HCT116 (cell line): ENCODE measurements at regions not wholly inside any gene's neighbourhood (a gene's known extent, or its start where the extent isn't known, plus 50 kb on each side); places are given as distances from the start of the nearest gene placed in this dataset.

ENCODE experiments used
- ATAC-seq: fragments of 200-7000 bp; cut with Tn5 transposase; 2 replicates; pipeline ENCODE4 v1.9.1; 2020; ENCODE audit warnings: mild to moderate bottlenecking, moderate library complexity
- BruUV-seq: library from RNA; stranded (reverse); fragments of 400-500 nt; replicated peaks from 2 replicates; lab custom pipeline; 2021; lab: Mats Ljungman, UMichigan
- CTCF ChIA-PET: fragments of 300-600 bp; sonication (Branson Sonifier 250); formaldehyde crosslinking; loops from one replicate; lab custom pipeline; 2021; ENCODE audit warnings: antibody characterized with exemption; lab: Charles Lee
- POLR2A ChIA-PET: fragments of 300-600, 350-600 bp; sonication (Branson Sonifier 250); formaldehyde crosslinking; loops from one replicate; lab custom pipeline; 2021; ENCODE audit warnings: antibody characterized with exemption; lab: Charles Lee
- RAD21 ChIA-PET, 2 experiments: fragments of 300-600 bp; sonication (Branson Sonifier 250); formaldehyde crosslinking; loops; one replicate each; lab custom pipeline; 2023; ENCODE audit warnings: low total read pairs in 2 of 2; ENCODE audit not compliant: uncharacterized antibody in 2 of 2, unreplicated experiment in 2 of 2, low non-redundant PET in 1 of 2; lab: Charles Lee
- DNase-seq: peaks from one replicate; pipeline ENCODE4 v3.0.0-alpha.2; 2010; ENCODE audit warnings: low read depth, low spot score
- H2AFZ ChIP-seq: fragments of 200-600 bp; shearing (Covaris generic), sonication (generic); 2 replicates; pipeline ENCODE4 v1.6.1; 2017; ENCODE audit warnings: low read depth, mixed run types, mixed read lengths, antibody characterized with exemption, low read length; ENCODE audit not compliant: poor library complexity, severe bottlenecking
- H3K27ac ChIP-seq: 2 replicates; pipeline ENCODE4 v1.5.1; 2012; ENCODE audit warnings: low read depth, low read length
- H3K27me3 ChIP-seq: fragments of 200-600 bp; sonication (generic); 2 replicates; pipeline ENCODE4 v1.6.1; 2016; ENCODE audit warnings: mixed run types, low read length, mixed read lengths; ENCODE audit not compliant: insufficient read depth
- H3K36me3 ChIP-seq, 2 experiments: fragments of 200-500 bp in 1 of 2; fragments of 200-600 bp in 1 of 2; sonication (Bioruptor generic) in 1 of 2; sonication (generic) in 1 of 2; 2 replicates each; pipeline versions ENCODE4 v1.5.1 to v1.6.1; 2014 to 2016; ENCODE audit warnings: low read length in 2 of 2, inconsistent platforms in 1 of 2, mixed read lengths in 1 of 2, mixed run types in 1 of 2; ENCODE audit not compliant: insufficient read depth in 2 of 2, control insufficient read depth in 1 of 2
- H3K4me1 ChIP-seq, 2 experiments: fragments of 200-600 bp in 1 of 2; sonication (generic) in 1 of 2; 2 replicates each; pipeline versions ENCODE4 v1.5.1 to v1.6.1; 2012 to 2017; ENCODE audit warnings: low read length in 2 of 2, inconsistent platforms in 1 of 2, mild to moderate bottlenecking in 1 of 2, mixed read lengths in 1 of 2, mixed run types in 1 of 2, moderate library complexity in 1 of 2; ENCODE audit not compliant: insufficient read depth in 2 of 2, control insufficient read depth in 1 of 2
- H3K4me2 ChIP-seq: fragments of 200-600 bp; sonication (generic); 2 replicates; pipeline ENCODE4 v1.6.1; 2017; ENCODE audit warnings: mixed run types, low read length, mixed read lengths
- H3K4me3 ChIP-seq, 2 experiments: fragments of 200-600 bp in 1 of 2; sonication (generic) in 1 of 2; replicated peaks in 1 of 2; 2 replicates each; pipeline ENCODE4 v1.5.1; 2011 to 2016; ENCODE audit warnings: low read length in 2 of 2, control low read depth in 1 of 2, low read depth in 1 of 2, mild to moderate bottlenecking in 1 of 2, mixed read lengths in 1 of 2, mixed run types in 1 of 2
- H3K79me2 ChIP-seq: fragments of 200-600 bp; sonication (generic); 2 replicates; pipeline ENCODE4 v1.6.1; 2017; ENCODE audit warnings: mild to moderate bottlenecking, mixed run types, low read length, moderate library complexity, mixed read lengths; ENCODE audit not compliant: insufficient read depth
- H3K9ac ChIP-seq: fragments of 200-600 bp; sonication (generic); 2 replicates; pipeline ENCODE4 v1.6.1; 2016; ENCODE audit warnings: low read length, mixed read lengths
- H3K9me2 ChIP-seq: fragments of 200-600 bp; sonication (generic), shearing (Covaris generic); 2 replicates; pipeline ENCODE4 v1.6.1; 2017; ENCODE audit warnings: mixed run types, mild to moderate bottlenecking, moderate library complexity; ENCODE audit not compliant: insufficient read depth
- H3K9me3 ChIP-seq, 2 experiments: fragments of 200-500 bp in 1 of 2; fragments of 200-600 bp in 1 of 2; sonication (Bioruptor generic) in 1 of 2; sonication (generic) in 1 of 2; 2 replicates each; pipeline ENCODE4 v1.6.1; 2014 to 2017; ENCODE audit warnings: low read length in 2 of 2, mixed read lengths in 2 of 2, inconsistent platforms in 1 of 2, low read depth in 1 of 2, mild to moderate bottlenecking in 1 of 2, mixed run types in 1 of 2, moderate library complexity in 1 of 2; ENCODE audit not compliant: control insufficient read depth in 1 of 2, insufficient read depth in 1 of 2
- H4K20me1 ChIP-seq: fragments of 200-600 bp; sonication (generic), shearing (Covaris generic); 2 replicates; pipeline ENCODE4 v1.6.1; 2017; ENCODE audit warnings: mixed run types, mild to moderate bottlenecking, moderate library complexity; ENCODE audit not compliant: insufficient read depth
- ATF3 ChIP-seq: IDR thresholded peaks from 2 replicates; pipeline ENCODE4 v1.6.1; 2012
- CBX3 ChIP-seq: IDR thresholded peaks from 2 replicates; pipeline ENCODE4 v1.6.1; 2012; ENCODE audit warnings: low read depth
- CTCF ChIP-seq, 3 experiments: fragments of 200-600 bp in 1 of 3; sonication (generic) in 1 of 3; IDR thresholded peaks in 2 of 3; conservative IDR thresholded peaks in 1 of 3; 2 replicates each; pipeline ENCODE4 v1.5.1; 2012 to 2017; ENCODE audit warnings: low read depth in 2 of 3, low read length in 2 of 3, antibody characterized with exemption in 1 of 3, borderline replicate concordance in 1 of 3, control low read depth in 1 of 3, mild to moderate bottlenecking in 1 of 3, mixed read lengths in 1 of 3, mixed run types in 1 of 3, moderate library complexity in 1 of 3; ENCODE audit not compliant: insufficient read depth in 1 of 3
- EGR1 ChIP-seq: IDR thresholded peaks from 2 replicates; pipeline ENCODE4 v1.6.1; 2012; ENCODE audit warnings: low read depth
- ELF1 ChIP-seq: IDR thresholded peaks from 2 replicates; pipeline ENCODE4 v1.6.1; 2012; ENCODE audit warnings: low read depth, borderline replicate concordance
- FOSL1 ChIP-seq: IDR thresholded peaks from 2 replicates; pipeline ENCODE4 v1.6.1; 2012; ENCODE audit warnings: low read depth
- JUND ChIP-seq: IDR thresholded peaks from 2 replicates; pipeline ENCODE4 v1.6.1; 2012
- MAX ChIP-seq: IDR thresholded peaks from 2 replicates; pipeline ENCODE4 v1.6.1; 2012
- POLR2A ChIP-seq: IDR thresholded peaks from 2 replicates; pipeline ENCODE4 v1.7.0; 2011; ENCODE audit warnings: borderline replicate concordance; ENCODE audit not compliant: insufficient read depth, insufficient read length; ENCODE audit errors: extremely low read depth
- POLR2AphosphoS5 ChIP-seq: IDR thresholded peaks from 2 replicates; pipeline ENCODE4 v1.6.1; 2011; ENCODE audit warnings: mild to moderate bottlenecking, low read depth, low read length, moderate library complexity
- RAD21 ChIP-seq: IDR thresholded peaks from 2 replicates; pipeline ENCODE4 v1.6.1; 2012; ENCODE audit warnings: low read depth, mild to moderate bottlenecking
- REST ChIP-seq: IDR thresholded peaks from 2 replicates; pipeline ENCODE4 v1.6.1; 2012; ENCODE audit warnings: low read depth
- SIN3A ChIP-seq: IDR thresholded peaks from 2 replicates; pipeline ENCODE4 v1.6.1; 2012; ENCODE audit warnings: low read depth
- SRF ChIP-seq: IDR thresholded peaks from 2 replicates; pipeline ENCODE4 v1.6.1; 2012; ENCODE audit warnings: low read depth
- YY1 ChIP-seq: IDR thresholded peaks from 2 replicates; pipeline ENCODE4 v1.6.1; 2011; ENCODE audit warnings: low read length, low read depth, moderate library complexity, mild to moderate bottlenecking; ENCODE audit not compliant: insufficient replicate concordance; ENCODE audit errors: extremely low read depth
- ZBTB33 ChIP-seq: IDR thresholded peaks from 2 replicates; pipeline ENCODE4 v1.6.1; 2011; ENCODE audit warnings: mild to moderate bottlenecking, low read length, moderate library complexity; ENCODE audit not compliant: insufficient replicate concordance; ENCODE audit errors: extremely low read depth
- ZFX ChIP-seq: fragments of 450-650 bp; IDR thresholded peaks from 2 replicates; pipeline ENCODE4 v1.6.1; 2017
- intact Hi-C: fragments of 100-400 bp; cut with micrococcal nuclease; formaldehyde crosslinking; loops from 2 replicates; pipeline ENCODE4 v1.10.0; 2022

- no TSS peak for BruUV-seq
- CTCF ChIA-PET: no interaction called here
- Histone ChIP-seq H3K9me3 (no peaks in the 10 kb centered on the region), H3K79me2 (no peaks in the 10 kb centered on the region), H3K27me3 (0 out of 2 replicates have a peak, but pooled peaks cover 3% of the 10 kb centered on the region), H3K27ac (no peak overlapping the region), H3K36me3 (no peaks in the 10 kb centered on the region), H3K4me3 (no peak overlapping the region)
- no peak for ATAC-seq
- TF ChIP-seq SIN3A: no peak
- no peak for TF ChIP-seq MAX
- no peak for TF ChIP-seq SRF
- no peak for TF ChIP-seq ZBTB33
- no peak for TF ChIP-seq REST
- TF ChIP-seq RAD21: no peak
- TF ChIP-seq ATF3: no peak
- no peak for TF ChIP-seq POLR2A
- no peak for TF ChIP-seq FOSL1
- TF ChIP-seq YY1: no peak
- no peak for TF ChIP-seq POLR2AphosphoS5
- TF ChIP-seq ELF1: no peak
- TF ChIP-seq CTCF (IDR thresholded peaks at IDR 0.05 in 2 of 3, conservative IDR thresholded peaks at IDR 0.05 in 1 of 3; ENCODE audit: borderline replicate concordance in 1 of 3, insufficient read depth in 1 of 3, low read depth in 2 of 3, low read length in 2 of 3): no peak
- no peak for TF ChIP-seq CBX3
- TF ChIP-seq EGR1: no peak
- TF ChIP-seq JUND: no peak
- no peak for TF ChIP-seq ZFX
- TF ChIP-seq, all 23 proteins: peak for 0
- H4K20me1 ChIP-seq: no peaks in the 10 kb centered on the region
- intact Hi-C loops: no loop called here
- no peaks in the 10 kb centered on the region for H3K4me1 ChIP-seq
- H3K4me2 ChIP-seq: no peak overlapping the region
- no peak overlapping the region for H2AFZ ChIP-seq
- DNase-seq: no peak
- ChIA-PET RAD21 (no interaction called here), POLR2A (no interaction called here)
- H3K9me2 ChIP-seq: no peaks in the 10 kb centered on the region
- no peak overlapping the region for H3K9ac ChIP-seq
Measured at GRCh38 chr13:78940455-78941130, 281.6 kb upstream of the OBI1 start.
